Ishikawa (cell line): ENCODE measurements at regions not wholly inside any gene's neighbourhood (a gene's known extent, or its start where the extent isn't known, plus 50 kb on each side); places are given as distances from the start of the nearest gene placed in this dataset.

Experiments
- CEBPB ChIP-seq: IDR thresholded peaks from 2 replicates; pipeline ENCODE4 v1.6.1; 2012
- CREB1 ChIP-seq: IDR thresholded peaks from 2 replicates; pipeline ENCODE4 v1.6.1; 2012; ENCODE audit warnings: low read depth
- EGR1 ChIP-seq: IDR thresholded peaks from 2 replicates; pipeline ENCODE4 v1.6.1; 2012
- EP300 ChIP-seq: IDR thresholded peaks from 2 replicates; pipeline ENCODE4 v1.6.1; 2012; ENCODE audit warnings: borderline replicate concordance
- FOXM1 ChIP-seq: IDR thresholded peaks from 2 replicates; pipeline ENCODE4 v1.6.1; 2012; ENCODE audit warnings: low read depth, borderline replicate concordance
- MAX ChIP-seq: IDR thresholded peaks from 2 replicates; pipeline ENCODE4 v1.6.1; 2012
- NFIC ChIP-seq: IDR thresholded peaks from 2 replicates; pipeline ENCODE4 v1.6.1; 2012
- RAD21 ChIP-seq: IDR thresholded peaks from 2 replicates; pipeline ENCODE4 v1.6.1; 2012; ENCODE audit warnings: low read depth
- REST ChIP-seq: IDR thresholded peaks from 2 replicates; pipeline ENCODE4 v1.6.1; 2012; ENCODE audit warnings: low read depth, mild to moderate bottlenecking
- TAF1 ChIP-seq: IDR thresholded peaks from 2 replicates; pipeline ENCODE4 v1.6.1; 2012; ENCODE audit warnings: low read depth, mild to moderate bottlenecking
- TCF12 ChIP-seq: IDR thresholded peaks from 2 replicates; pipeline ENCODE4 v1.6.1; 2012; ENCODE audit warnings: low read depth
- TEAD4 ChIP-seq: IDR thresholded peaks from 2 replicates; pipeline ENCODE4 v1.6.1; 2012
- USF1 ChIP-seq: IDR thresholded peaks from 2 replicates; pipeline ENCODE4 v1.6.1; 2012
- YY1 ChIP-seq: IDR thresholded peaks from 2 replicates; pipeline ENCODE4 v1.6.1; 2012; ENCODE audit warnings: low read depth
- ZBTB7A ChIP-seq: IDR thresholded peaks from 2 replicates; pipeline ENCODE4 v1.6.1; 2012; ENCODE audit warnings: low read depth

GRCh38 chr5:13540168-13540750 lies 404.2 kb downstream of the DNAH5 start:
- TF ChIP-seq TEAD4, result no peak
- no peak for TF ChIP-seq REST
- TF ChIP-seq MAX, result no peak
- TF ChIP-seq YY1, result no peak
- no peak for TF ChIP-seq EP300
- no peak for TF ChIP-seq FOXM1
- TF ChIP-seq TAF1, result no peak
- no peak for TF ChIP-seq EGR1
- no peak for TF ChIP-seq TCF12
- no peak for TF ChIP-seq NFIC
- TF ChIP-seq CREB1, result no peak
- TF ChIP-seq USF1, result no peak
- TF ChIP-seq ZBTB7A, result no peak
- TF ChIP-seq RAD21, result no peak
- no peak for TF ChIP-seq CEBPB

GRCh38 chr5:13536933-13537332 lies 407.6 kb downstream of the DNAH5 start:
- TF ChIP-seq REST (no peak), TEAD4 (no peak), YY1 (no peak), CREB1 (no peak), RAD21 (no peak), FOXM1 (no peak), EP300 (no peak), ZBTB7A (no peak), EGR1 (no peak)

- TF ChIP-seq YY1, result no peak
- no peak for TF ChIP-seq EP300
- TF ChIP-seq CREB1, result no peak
- no peak for TF ChIP-seq TAF1
- TF ChIP-seq TEAD4, result no peak
- no peak for TF ChIP-seq EGR1
- no peak for TF ChIP-seq TCF12
- no peak for TF ChIP-seq RAD21
- TF ChIP-seq REST, result no peak
- no peak for TF ChIP-seq NFIC
- no peak for TF ChIP-seq ZBTB7A
- no peak for TF ChIP-seq USF1
- no peak for TF ChIP-seq CEBPB
- no peak for TF ChIP-seq FOXM1
- TF ChIP-seq MAX, result no peak
These were observed 410.7 kb downstream of the DNAH5 start for GRCh38 chr5:13533833-13534232.

GRCh38 chr5:13529300-13529699 lies 415.2 kb downstream of the DNAH5 start:
- TF ChIP-seq USF1 (no peak), REST (no peak), YY1 (no peak), RAD21 (no peak), FOXM1 (no peak), TEAD4 (no peak), CEBPB (no peak), ZBTB7A (no peak), NFIC (no peak)
